Bone marrow (tissue), 2 donors: ENCODE measurements at regions not wholly inside any gene's neighbourhood (a gene's known extent, or its start where the extent isn't known, plus 50 kb on each side); places are given as distances from the start of the nearest gene placed in this dataset.

Source experiments
- DNase-seq, 2 donors: peaks; one replicate each; lab custom pipeline; 2025; lab: John Stamatoyannopoulos, UW

DNA sequence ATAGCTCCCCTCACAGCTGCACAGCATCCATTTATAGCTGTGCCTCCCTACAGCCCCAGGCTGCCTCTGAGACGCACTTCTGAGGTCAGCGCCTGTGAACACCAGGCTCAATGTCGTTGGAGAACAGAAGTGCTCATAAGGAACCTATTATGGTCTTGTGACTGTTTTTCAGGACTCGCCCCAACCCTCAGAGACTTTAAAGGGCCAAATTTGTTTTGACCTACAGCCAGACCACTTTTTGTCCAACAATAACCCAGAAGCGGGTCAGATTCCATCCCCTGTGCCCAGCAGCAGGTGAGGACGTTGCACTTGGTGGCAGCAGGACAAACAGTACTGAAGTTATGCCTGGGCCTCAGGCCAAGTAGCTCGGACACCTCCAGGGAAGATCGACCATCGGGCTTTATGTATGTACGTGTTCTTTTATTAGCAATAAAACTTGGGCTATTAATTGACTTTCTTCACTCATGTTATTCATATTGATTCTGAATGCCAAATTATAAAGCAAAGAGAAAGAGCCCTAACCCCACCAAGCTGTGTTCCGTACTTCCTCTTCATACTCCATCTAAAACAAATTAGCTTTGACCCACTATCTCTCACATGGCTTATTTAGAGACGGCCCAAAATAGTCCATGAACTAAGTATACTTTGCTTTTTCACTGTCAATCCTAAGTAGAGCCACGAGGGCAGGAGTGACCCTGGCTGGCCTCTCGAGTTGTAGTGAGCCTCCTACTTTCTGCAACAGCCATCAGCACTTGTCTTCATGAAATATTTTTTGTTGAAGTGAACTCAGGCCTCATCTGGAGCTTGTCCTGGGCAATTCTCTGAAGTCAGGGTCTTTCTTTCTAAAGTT is 92.3 kb upstream of the PAX6 start:
- DNase-seq, result no peak

DNA sequence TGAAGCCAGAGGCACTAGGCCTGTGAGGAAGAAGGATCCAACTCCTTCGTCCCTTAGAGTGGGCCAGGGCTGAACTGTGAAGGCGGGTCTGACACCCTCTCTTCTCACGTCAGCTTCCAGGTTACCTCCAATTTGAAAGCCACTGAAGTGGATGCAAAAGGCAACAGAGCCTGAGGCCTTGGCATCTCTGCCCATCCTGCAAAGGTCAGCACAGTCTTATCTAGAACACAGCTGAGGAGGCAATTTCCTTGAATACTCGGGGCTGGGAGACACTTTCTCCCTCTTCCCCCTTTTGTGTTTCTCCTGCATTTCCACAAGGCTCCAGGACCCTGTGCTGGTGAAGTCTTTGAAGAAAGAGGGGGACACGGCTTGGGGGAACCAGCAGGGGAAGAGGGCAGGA is 91.6 kb upstream of the PAX6 start:
- DNase-seq, result no peak

- no peak for DNase-seq
Observed at GRCh38 chr11:31895926-31896325, 84.8 kb upstream of the PAX6 start.

- no peak for DNase-seq
Observed at GRCh38 chr11:31887180-31887579, 76.1 kb upstream of the PAX6 start.

DNA sequence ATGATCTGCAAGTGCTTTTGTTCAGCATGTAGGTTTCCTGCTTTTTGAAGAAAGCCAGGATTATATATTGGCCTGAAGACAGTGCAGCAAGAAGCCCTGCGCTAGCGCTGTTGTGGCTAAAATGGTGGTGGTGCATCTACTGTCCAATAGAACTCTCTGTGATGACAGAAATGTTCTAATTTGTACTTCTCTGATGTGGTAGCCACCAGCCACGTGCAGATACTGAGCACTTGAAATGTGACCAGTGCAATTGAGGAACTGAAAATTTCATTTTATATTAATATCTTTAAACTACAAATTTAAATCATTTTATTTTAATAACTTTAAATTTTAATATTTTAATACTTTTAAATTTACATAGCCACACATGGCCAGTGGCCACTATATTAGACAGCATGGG is 73.0 kb upstream of the PAX6 start:
- no peak for DNase-seq

GRCh38 chr11:31883435-31883834 is 72.3 kb upstream of the PAX6 start:
- DNase-seq, result no peak

DNA sequence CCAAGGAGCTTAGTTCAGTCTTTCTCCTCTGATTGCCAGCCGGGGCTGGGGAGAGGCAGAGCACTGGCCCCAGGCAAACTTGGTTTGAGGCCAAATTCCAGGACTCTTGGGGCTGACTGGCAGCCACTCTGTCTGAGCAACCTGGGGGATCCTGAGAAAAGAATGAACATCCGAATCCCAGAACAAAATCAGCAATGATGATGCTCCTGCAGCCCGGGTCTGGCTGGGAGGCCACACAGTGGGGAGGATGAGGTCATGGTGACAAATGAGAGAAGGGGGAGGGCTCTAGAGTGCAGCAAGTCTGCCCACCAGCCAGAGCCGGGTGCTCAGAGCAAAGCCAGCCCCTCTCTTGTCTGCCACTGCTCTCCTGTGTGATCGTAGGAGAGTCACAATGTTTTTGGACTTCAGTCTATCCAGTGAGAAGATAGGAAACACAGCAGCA is 71.8 kb upstream of the PAX6 start:
- DNase-seq, result no peak

- no peak for DNase-seq
Observed at GRCh38 chr11:31881825-31882224, 70.7 kb upstream of the PAX6 start.

- no peak for DNase-seq
Observed at GRCh38 chr11:31879681-31880080, 68.6 kb upstream of the PAX6 start.

- no peak for DNase-seq
Observed at GRCh38 chr11:31877863-31878262, 66.7 kb upstream of the PAX6 start.

GRCh38 chr11:31877083-31877482 is 66.0 kb upstream of the PAX6 start:
- no peak for DNase-seq

- DNase-seq, result no peak
Observed at GRCh38 chr11:31875866-31876560, 64.9 kb upstream of the PAX6 start.

GRCh38 chr11:31874631-31875191 is 63.6 kb upstream of the PAX6 start:
- no peak for DNase-seq

DNA sequence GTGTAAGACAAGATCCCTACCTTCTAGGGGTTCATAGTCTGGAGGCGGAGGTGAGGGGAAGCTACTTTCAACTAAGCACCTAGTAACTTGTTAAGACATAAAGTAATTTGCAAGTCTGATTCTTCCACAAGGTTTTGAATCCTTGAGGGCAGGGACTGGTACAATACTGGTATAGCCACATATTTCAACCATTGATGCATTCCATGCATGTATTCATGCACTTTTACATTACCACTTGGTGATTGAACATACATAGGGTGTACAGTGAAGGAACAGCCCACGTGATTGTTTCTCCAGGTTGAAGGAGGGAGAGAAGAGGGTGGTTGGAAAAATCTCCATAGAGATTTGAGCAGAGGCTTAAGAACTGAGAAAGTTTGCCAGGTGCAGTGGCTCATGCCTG is 62.0 kb upstream of the PAX6 start:
- no peak for DNase-seq

GRCh38 chr11:31872076-31872443 is 60.9 kb upstream of the PAX6 start:
- no peak for DNase-seq

- no peak for DNase-seq
Observed at GRCh38 chr11:31871310-31872075, 60.4 kb upstream of the PAX6 start.

- DNase-seq, result no peak
Observed at GRCh38 chr11:31870609-31871309, 59.6 kb upstream of the PAX6 start.

GRCh38 chr11:31869986-31870385 is 58.9 kb upstream of the PAX6 start:
- DNase-seq, result no peak

- no peak for DNase-seq
Observed at GRCh38 chr11:31865606-31866300, 54.6 kb upstream of the PAX6 start.

- no peak for DNase-seq
Observed at GRCh38 chr11:31863170-31863832, 52.2 kb upstream of the PAX6 start.

GRCh38 chr11:31861011-31861410 is 49.9 kb upstream of the PAX6 start:
- DNase-seq, result no peak
